Suprapubic skin (tissue), 4 donors: ENCODE measurements at regions not wholly inside any gene's neighbourhood (a gene's known extent, or its start where the extent isn't known, plus 50 kb on each side); places are given as distances from the start of the nearest gene placed in this dataset.

Experiments used
- POLR2A ChIP-seq, 2 donors: fragments of 450-650 bp; IDR thresholded peaks; one replicate each; pipeline ENCODE4 v1.6.1; 2017; ENCODE audit warnings: antibody characterized with exemption in 2 of 2, mild to moderate bottlenecking in 2 of 2, moderate library complexity in 2 of 2
- POLR2AphosphoS5 ChIP-seq, 3 donors: sonication (generic); formaldehyde crosslinking; IDR thresholded peaks; one replicate each; pipeline ENCODE4 v1.6.1; 2017; ENCODE audit warnings: antibody characterized with exemption in 3 of 3
- TF ChIP-seq, protein P1 (sequence below), 2 donors: fragments of 200-600 bp in 1 of 2; fragments of 450-650 bp in 1 of 2; sonication (generic) in 1 of 2; IDR thresholded peaks; one replicate each; pipeline ENCODE4 v1.5.1; 2016 to 2019; ENCODE audit warnings: antibody characterized with exemption in 2 of 2, mild to moderate bottlenecking in 1 of 2, moderate library complexity in 1 of 2

DNA sequence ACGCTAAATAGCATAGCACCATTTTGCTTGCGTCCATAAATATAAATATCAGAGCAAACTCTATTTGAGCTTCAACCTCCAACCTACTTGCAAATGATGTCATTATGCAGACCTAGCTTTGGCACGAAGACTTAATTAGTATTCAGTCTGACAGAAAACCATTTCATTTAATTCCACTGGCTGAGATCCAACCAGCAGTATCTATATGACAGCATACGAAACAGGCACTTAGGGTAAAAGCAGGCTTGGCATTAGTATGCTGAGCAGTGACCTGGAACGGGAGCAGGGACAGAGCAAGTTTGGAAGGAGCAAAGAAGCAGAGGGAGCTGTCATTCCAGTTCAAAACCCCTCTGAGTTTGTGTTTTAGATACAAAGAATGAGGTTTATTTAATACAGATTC, 312.5 kb upstream of the CHRM2 start:
- TF ChIP-seq, protein P1, sequence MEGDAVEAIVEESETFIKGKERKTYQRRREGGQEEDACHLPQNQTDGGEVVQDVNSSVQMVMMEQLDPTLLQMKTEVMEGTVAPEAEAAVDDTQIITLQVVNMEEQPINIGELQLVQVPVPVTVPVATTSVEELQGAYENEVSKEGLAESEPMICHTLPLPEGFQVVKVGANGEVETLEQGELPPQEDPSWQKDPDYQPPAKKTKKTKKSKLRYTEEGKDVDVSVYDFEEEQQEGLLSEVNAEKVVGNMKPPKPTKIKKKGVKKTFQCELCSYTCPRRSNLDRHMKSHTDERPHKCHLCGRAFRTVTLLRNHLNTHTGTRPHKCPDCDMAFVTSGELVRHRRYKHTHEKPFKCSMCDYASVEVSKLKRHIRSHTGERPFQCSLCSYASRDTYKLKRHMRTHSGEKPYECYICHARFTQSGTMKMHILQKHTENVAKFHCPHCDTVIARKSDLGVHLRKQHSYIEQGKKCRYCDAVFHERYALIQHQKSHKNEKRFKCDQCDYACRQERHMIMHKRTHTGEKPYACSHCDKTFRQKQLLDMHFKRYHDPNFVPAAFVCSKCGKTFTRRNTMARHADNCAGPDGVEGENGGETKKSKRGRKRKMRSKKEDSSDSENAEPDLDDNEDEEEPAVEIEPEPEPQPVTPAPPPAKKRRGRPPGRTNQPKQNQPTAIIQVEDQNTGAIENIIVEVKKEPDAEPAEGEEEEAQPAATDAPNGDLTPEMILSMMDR (IDR thresholded peaks at IDR 0.05) = no peak
- no peak for TF ChIP-seq POLR2AphosphoS5 (IDR thresholded peaks at IDR 0.05)
- no peak for TF ChIP-seq POLR2A (IDR thresholded peaks at IDR 0.05)
